Parathyroid adenoma (tissue), 2 donors: ENCODE measurements at regions not wholly inside any gene's neighbourhood (a gene's known extent, or its start where the extent isn't known, plus 50 kb on each side); places are given as distances from the start of the nearest gene placed in this dataset.

ENCODE experiments used
- H2AFZ ChIP-seq: fragments of 300-600 bp; sonication (generic); one replicate; pipeline ENCODE4 v1.7.0; 2017; ENCODE audit warnings: antibody characterized with exemption, mild to moderate bottlenecking
- H3K27ac ChIP-seq: fragments of 300-600 bp; sonication (generic); one replicate; pipeline ENCODE4 v1.7.0; 2017
- H3K27me3 ChIP-seq: fragments of 300-600 bp; sonication (generic); one replicate; pipeline ENCODE4 v1.7.0; 2017; ENCODE audit warnings: low read length; ENCODE audit not compliant: control insufficient read depth, insufficient read depth
- H3K36me3 ChIP-seq: fragments of 300-600 bp; sonication (generic); one replicate; pipeline ENCODE4 v1.7.0; 2017; ENCODE audit warnings: low read length; ENCODE audit not compliant: control insufficient read depth, insufficient read depth
- H3K4me1 ChIP-seq: fragments of 300-600 bp; sonication (generic); one replicate; pipeline ENCODE4 v1.7.0; 2017; ENCODE audit warnings: control low read depth
- H3K4me2 ChIP-seq: fragments of 300-600 bp; sonication (generic); one replicate; pipeline ENCODE4 v1.7.0; 2017; ENCODE audit warnings: low read length
- H3K4me3 ChIP-seq: fragments of 300-600 bp; sonication (generic); one replicate; pipeline ENCODE4 v1.7.0; 2017; ENCODE audit warnings: low read depth, low read length
- H3K79me2 ChIP-seq: fragments of 300-600 bp; sonication (generic); one replicate; pipeline ENCODE4 v1.7.0; 2017; ENCODE audit warnings: control low read depth
- H3K9ac ChIP-seq: fragments of 300-600 bp; sonication (generic); one replicate; pipeline ENCODE4 v1.7.0; 2017; ENCODE audit warnings: mild to moderate bottlenecking
- H3K9me3 ChIP-seq: fragments of 300-600 bp; sonication (generic); one replicate; pipeline ENCODE4 v1.7.0; 2017; ENCODE audit warnings: low read length; ENCODE audit not compliant: control insufficient read depth
- TF ChIP-seq, protein P1 (sequence below): fragments of 300-600 bp; sonication (generic); IDR thresholded peaks from one replicate; pipeline ENCODE4 v1.7.0; 2017; ENCODE audit warnings: antibody characterized with exemption, mild to moderate bottlenecking
- donor health status: primary hyperparathyroidism.

- TF ChIP-seq, protein P1, sequence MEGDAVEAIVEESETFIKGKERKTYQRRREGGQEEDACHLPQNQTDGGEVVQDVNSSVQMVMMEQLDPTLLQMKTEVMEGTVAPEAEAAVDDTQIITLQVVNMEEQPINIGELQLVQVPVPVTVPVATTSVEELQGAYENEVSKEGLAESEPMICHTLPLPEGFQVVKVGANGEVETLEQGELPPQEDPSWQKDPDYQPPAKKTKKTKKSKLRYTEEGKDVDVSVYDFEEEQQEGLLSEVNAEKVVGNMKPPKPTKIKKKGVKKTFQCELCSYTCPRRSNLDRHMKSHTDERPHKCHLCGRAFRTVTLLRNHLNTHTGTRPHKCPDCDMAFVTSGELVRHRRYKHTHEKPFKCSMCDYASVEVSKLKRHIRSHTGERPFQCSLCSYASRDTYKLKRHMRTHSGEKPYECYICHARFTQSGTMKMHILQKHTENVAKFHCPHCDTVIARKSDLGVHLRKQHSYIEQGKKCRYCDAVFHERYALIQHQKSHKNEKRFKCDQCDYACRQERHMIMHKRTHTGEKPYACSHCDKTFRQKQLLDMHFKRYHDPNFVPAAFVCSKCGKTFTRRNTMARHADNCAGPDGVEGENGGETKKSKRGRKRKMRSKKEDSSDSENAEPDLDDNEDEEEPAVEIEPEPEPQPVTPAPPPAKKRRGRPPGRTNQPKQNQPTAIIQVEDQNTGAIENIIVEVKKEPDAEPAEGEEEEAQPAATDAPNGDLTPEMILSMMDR = no peak
Measured at GRCh38 chr22:48665311-48665995, 1162.2 kb downstream of the BRD1 start.

GRCh38 chr22:48664586-48664985 is 1163.1 kb downstream of the BRD1 start:
- TF ChIP-seq, protein P1 = no peak
- Histone ChIP-seq H3K9ac (no peak overlapping the region), H2AFZ (no peak overlapping the region), H3K79me2 (no peaks in the 10 kb centered on the region), H3K27me3 (no peaks in the 10 kb centered on the region), H3K4me2 (no peak overlapping the region), H3K27ac (no peak overlapping the region), H3K9me3 (no peaks in the 10 kb centered on the region), H3K4me1 (no peaks in the 10 kb centered on the region), H3K36me3 (no peaks in the 10 kb centered on the region), H3K4me3 (no peak overlapping the region)

More at GRCh38 chr22:48665311-48665995, 1162.2 kb downstream of the BRD1 start:
- H3K9ac ChIP-seq = no peak overlapping the region
- H3K27ac ChIP-seq = no peak overlapping the region
- H3K4me3 ChIP-seq = no peak overlapping the region
- H3K36me3 ChIP-seq = no peaks in the 10 kb centered on the region
- H2AFZ ChIP-seq = no peak overlapping the region
- no peaks in the 10 kb centered on the region for H3K27me3 ChIP-seq
- H3K9me3 ChIP-seq = no peaks in the 10 kb centered on the region
- H3K4me1 ChIP-seq = no peaks in the 10 kb centered on the region
- H3K79me2 ChIP-seq = no peaks in the 10 kb centered on the region
- H3K4me2 ChIP-seq = no peak overlapping the region

DNA sequence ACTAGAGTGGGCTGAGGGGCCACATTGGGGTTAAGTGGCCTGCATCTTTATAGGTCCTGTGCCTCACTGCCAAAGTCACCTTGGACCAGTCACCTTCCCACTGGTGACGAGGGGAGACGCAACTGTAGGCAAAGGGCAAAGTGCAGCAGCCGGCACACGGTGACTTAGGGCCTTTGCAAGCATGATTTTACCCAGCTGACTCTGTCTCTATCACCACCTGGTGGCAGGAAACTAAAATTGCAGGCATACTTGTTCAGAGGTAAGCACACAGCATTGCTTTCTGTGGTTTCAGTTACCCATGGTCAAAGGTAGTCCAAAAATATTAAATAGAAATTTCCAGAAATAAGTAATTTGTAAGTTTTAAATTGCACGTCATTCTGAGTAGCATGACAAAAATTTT is 1164.4 kb downstream of the BRD1 start:
- Histone ChIP-seq H3K9ac (no peak overlapping the region), H3K36me3 (no peaks in the 10 kb centered on the region), H3K4me3 (no peak overlapping the region), H3K4me2 (no peak overlapping the region), H3K4me1 (no peaks in the 10 kb centered on the region), H3K27me3 (no peaks in the 10 kb centered on the region), H3K9me3 (no peaks in the 10 kb centered on the region), H3K27ac (no peak overlapping the region), H2AFZ (no peak overlapping the region), H3K79me2 (no peaks in the 10 kb centered on the region)
- TF ChIP-seq, protein P1 = no peak

DNA sequence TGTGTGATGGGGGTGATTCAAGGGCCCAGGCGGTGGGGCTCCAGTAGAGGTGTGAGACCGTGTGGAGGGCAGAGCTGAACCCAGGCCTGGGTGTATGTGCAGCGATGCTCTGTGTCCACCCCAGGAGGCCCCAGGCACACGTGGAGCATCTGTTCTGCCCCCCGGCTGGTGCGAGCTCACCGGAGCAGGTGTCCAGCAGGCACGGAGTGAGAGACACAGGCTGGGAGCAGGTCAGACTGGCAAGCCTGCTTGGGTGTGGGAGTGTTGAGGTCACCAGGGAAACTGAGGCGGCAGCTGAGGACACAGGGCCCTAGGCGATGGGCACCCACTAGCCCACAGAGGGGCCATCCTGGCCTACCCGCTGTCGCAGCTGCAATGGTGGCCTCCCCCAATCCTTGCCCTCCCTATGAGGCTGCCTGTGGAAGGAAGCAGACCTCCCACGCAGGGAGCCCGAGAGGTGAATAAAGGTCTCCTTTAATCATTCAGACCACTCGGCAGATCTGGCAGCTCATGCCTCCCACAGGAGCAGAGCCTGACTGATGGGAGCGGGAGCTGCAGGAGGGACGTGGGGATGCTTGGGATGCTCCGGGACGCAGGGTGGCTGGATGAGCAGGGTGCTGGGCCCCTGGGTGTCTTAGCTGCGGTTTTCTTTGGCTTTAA is 1165.1 kb downstream of the BRD1 start:
- H3K27ac ChIP-seq = no peak overlapping the region
- no peak overlapping the region for H3K4me2 ChIP-seq
- no peaks in the 10 kb centered on the region for H3K36me3 ChIP-seq
- no peaks in the 10 kb centered on the region for H3K4me1 ChIP-seq
- no peak overlapping the region for H3K9ac ChIP-seq
- no peak overlapping the region for H3K4me3 ChIP-seq
- TF ChIP-seq, protein P1 = no peak
- H3K9me3 ChIP-seq = no peaks in the 10 kb centered on the region
- H3K79me2 ChIP-seq = no peaks in the 10 kb centered on the region
- no peaks in the 10 kb centered on the region for H3K27me3 ChIP-seq
- no peak overlapping the region for H2AFZ ChIP-seq
